HL-60 (cell line): ENCODE measurements at regions not wholly inside any gene's neighbourhood (a gene's known extent, or its start where the extent isn't known, plus 50 kb on each side); places are given as distances from the start of the nearest gene placed in this dataset.

ENCODE experiments used
- DNase-seq, 2 experiments: peaks; one replicate each; pipeline ENCODE4 v3.0.0-alpha.2; 2010 to 2020; ENCODE audit warnings: low read depth in 1 of 2, low spot score in 1 of 2
- H3K27ac ChIP-seq: fragments of 250-450 bp; sonication (Bioruptor Pico); replicated peaks from 2 replicates; pipeline ENCODE4 v1.5.1; 2020; ENCODE audit warnings: mild to moderate bottlenecking, moderate library complexity
- H3K27me3 ChIP-seq: fragments of 250-450 bp; sonication (Bioruptor Pico); 2 replicates; pipeline ENCODE4 v1.5.1; 2021; ENCODE audit warnings: mild to moderate bottlenecking, moderate library complexity; ENCODE audit not compliant: insufficient read depth, poor library complexity, severe bottlenecking
- H3K4me3 ChIP-seq: replicated peaks from 2 replicates; pipeline ENCODE4 v1.5.1; 2011; ENCODE audit warnings: mild to moderate bottlenecking, control low read depth, low read length; ENCODE audit not compliant: insufficient read depth
- GABPA ChIP-seq: IDR thresholded peaks from 2 replicates; pipeline ENCODE4 v1.6.1; 2012; ENCODE audit warnings: low read depth
- POLR2AphosphoS5 ChIP-seq: IDR thresholded peaks from 2 replicates; pipeline ENCODE4 v1.6.1; 2012; ENCODE audit warnings: low read depth
- SPI1 ChIP-seq: IDR thresholded peaks from 2 replicates; pipeline ENCODE4 v1.6.1; 2012; ENCODE audit warnings: low read depth, mild to moderate bottlenecking, borderline replicate concordance
- TF ChIP-seq, protein P1 (sequence below): IDR thresholded peaks from one replicate; pipeline ENCODE4 v1.5.1; 2011; ENCODE audit warnings: low read length, control low read depth, inconsistent platforms; ENCODE audit not compliant: insufficient read depth
- TF ChIP-seq, protein P2 (sequence below): IDR thresholded peaks from 2 replicates; pipeline ENCODE4 v1.6.1; 2012; ENCODE audit warnings: low read depth; ENCODE audit not compliant: insufficient replicate concordance

DNA sequence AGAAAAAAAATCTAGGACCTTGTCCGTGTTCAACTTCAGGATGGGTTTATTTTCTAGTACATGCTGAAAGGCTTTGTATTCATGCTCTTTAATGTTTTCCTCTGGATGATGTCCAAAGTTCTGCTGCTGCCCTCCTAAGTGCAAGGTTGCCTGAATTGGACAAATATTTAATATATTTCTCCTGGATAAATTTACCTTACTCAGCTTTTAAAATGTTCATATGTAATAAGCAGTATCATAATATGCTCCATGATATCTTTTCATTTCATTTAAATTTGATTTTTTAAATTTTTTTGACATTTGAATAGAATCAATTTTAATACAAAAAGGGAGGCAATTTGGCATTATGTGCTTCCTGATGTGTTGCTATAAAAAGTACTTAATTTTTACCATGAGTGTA lies 95.9 kb upstream of the SLC25A13 start:
- Histone ChIP-seq H3K27me3 (peaks cover 12% of the 10 kb centered on the region), H3K4me3 (no peak overlapping the region), H3K27ac (no peak overlapping the region)
- DNase-seq: no peak
- TF ChIP-seq GABPA: no peak
- TF ChIP-seq, protein P1, sequence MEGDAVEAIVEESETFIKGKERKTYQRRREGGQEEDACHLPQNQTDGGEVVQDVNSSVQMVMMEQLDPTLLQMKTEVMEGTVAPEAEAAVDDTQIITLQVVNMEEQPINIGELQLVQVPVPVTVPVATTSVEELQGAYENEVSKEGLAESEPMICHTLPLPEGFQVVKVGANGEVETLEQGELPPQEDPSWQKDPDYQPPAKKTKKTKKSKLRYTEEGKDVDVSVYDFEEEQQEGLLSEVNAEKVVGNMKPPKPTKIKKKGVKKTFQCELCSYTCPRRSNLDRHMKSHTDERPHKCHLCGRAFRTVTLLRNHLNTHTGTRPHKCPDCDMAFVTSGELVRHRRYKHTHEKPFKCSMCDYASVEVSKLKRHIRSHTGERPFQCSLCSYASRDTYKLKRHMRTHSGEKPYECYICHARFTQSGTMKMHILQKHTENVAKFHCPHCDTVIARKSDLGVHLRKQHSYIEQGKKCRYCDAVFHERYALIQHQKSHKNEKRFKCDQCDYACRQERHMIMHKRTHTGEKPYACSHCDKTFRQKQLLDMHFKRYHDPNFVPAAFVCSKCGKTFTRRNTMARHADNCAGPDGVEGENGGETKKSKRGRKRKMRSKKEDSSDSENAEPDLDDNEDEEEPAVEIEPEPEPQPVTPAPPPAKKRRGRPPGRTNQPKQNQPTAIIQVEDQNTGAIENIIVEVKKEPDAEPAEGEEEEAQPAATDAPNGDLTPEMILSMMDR: no peak
- no peak for TF ChIP-seq SPI1
- TF ChIP-seq, protein P2, sequence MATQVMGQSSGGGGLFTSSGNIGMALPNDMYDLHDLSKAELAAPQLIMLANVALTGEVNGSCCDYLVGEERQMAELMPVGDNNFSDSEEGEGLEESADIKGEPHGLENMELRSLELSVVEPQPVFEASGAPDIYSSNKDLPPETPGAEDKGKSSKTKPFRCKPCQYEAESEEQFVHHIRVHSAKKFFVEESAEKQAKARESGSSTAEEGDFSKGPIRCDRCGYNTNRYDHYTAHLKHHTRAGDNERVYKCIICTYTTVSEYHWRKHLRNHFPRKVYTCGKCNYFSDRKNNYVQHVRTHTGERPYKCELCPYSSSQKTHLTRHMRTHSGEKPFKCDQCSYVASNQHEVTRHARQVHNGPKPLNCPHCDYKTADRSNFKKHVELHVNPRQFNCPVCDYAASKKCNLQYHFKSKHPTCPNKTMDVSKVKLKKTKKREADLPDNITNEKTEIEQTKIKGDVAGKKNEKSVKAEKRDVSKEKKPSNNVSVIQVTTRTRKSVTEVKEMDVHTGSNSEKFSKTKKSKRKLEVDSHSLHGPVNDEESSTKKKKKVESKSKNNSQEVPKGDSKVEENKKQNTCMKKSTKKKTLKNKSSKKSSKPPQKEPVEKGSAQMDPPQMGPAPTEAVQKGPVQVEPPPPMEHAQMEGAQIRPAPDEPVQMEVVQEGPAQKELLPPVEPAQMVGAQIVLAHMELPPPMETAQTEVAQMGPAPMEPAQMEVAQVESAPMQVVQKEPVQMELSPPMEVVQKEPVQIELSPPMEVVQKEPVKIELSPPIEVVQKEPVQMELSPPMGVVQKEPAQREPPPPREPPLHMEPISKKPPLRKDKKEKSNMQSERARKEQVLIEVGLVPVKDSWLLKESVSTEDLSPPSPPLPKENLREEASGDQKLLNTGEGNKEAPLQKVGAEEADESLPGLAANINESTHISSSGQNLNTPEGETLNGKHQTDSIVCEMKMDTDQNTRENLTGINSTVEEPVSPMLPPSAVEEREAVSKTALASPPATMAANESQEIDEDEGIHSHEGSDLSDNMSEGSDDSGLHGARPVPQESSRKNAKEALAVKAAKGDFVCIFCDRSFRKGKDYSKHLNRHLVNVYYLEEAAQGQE: no peak
- no peak for TF ChIP-seq POLR2AphosphoS5

DNA sequence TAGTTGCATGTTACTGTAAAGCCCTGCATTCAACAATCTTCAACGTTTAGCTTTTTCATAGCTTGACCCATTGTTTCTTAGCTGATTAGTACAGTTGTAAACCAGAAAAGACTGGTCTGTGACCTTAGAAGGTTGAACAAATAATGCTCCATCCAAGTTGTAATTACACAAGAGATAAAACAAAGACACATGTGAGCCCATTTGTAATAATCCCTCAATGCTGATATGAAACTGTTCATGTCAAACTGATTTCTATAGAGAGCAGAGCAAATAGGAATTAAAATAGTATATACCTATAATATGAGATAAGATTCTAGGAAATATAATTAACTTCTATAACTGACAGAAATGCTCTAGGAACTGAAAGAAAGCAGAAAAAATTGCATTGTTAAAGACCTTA lies 94.7 kb upstream of the SLC25A13 start:
- no peak overlapping the region for H3K27ac ChIP-seq
- no peak for DNase-seq

DNA sequence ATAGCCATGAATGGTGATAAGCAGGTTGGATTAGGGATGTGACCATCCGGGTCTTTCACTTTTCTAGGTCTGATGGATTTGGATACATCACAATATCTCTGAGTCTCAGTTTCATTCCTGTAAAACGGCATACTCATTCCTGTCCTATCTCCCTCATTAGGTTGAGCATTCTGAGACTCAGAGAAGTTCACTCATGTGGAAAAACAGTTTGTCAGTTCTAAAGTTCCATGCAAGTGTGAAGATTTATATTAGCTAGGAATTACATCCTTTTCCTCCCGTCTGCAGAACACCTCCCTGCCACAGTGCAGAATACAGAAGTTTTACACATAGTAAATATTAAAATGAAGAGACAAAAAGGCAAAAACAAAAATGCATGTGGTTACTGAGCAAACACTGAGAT lies 94.2 kb upstream of the SLC25A13 start:
- Histone ChIP-seq H3K27me3 (peaks cover 8% of the 10 kb centered on the region), H3K27ac (no peak overlapping the region), H3K4me3 (no peak overlapping the region)
- no peak for DNase-seq
- TF ChIP-seq POLR2AphosphoS5 (no peak), SPI1 (no peak), GABPA (no peak)
- TF ChIP-seq, protein P1: no peak
- TF ChIP-seq, protein P2: no peak

More for the DNA sequence above, 94.7 kb upstream of the SLC25A13 start:
- no peak for TF ChIP-seq SPI1
- TF ChIP-seq GABPA: no peak
- TF ChIP-seq, protein P1: no peak
- TF ChIP-seq, protein P2: no peak
- TF ChIP-seq POLR2AphosphoS5: no peak
- H3K27me3 ChIP-seq: peaks cover 10% of the 10 kb centered on the region
- no peak overlapping the region for H3K4me3 ChIP-seq
